HG03354 (cell line): ENCODE measurements at regions not wholly inside any gene's neighbourhood (a gene's known extent, or its start where the extent isn't known, plus 50 kb on each side); places are given as distances from the start of the nearest gene placed in this dataset.
"Not testable (repeated sequence)": the region's sequence is repeated elsewhere in the genome, so short reads cannot be mapped to it uniquely, and the experiment has no call there.

Source experiments
- ATAC-seq: cut with Tn5 transposase; IDR thresholded peaks from one replicate; pipeline ENCODE4 v1.9.1; 2021; ENCODE audit warnings: mild to moderate bottlenecking; ENCODE audit not compliant: unreplicated experiment, poor library complexity, severe bottlenecking

DNA sequence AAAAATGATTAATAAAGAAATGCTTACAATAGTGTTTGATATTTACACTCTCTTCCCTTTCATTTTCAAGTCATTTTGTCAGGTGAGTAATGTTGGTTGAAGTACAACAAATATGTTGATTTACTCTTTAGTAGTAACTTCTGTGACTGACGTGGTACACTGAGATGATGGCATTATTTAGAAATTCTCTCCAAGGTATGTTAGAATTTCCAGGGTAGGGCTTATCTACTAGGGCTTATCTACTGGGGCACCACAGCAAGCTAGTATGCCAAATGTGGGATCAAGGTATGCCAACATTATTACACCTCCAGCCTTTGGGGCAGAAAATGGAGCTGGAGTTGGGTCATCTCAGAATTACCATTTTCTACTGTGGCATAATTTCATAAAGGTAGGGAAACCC is 157.4 kb upstream of the AGTR1 start:
- no peak for ATAC-seq

DNA sequence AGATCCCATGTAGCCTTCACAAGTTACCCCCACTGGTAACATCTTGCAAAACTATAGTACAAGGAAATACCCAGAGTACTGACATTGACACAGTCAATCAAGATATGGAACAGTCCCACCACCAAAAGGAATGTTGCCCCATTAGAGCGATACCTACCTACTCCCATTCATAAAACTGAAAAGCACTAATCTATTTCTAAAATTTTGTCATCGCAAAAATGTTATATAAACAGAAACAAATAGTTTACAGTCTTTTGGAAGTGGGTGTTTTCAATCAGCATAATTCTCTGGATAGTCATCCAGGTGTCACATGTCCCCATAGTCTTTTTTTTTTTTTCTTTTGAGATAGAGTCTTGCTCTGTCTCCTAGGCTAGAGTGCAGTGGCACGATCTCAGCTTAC is 156.9 kb upstream of the AGTR1 start:
- ATAC-seq, result no peak

DNA sequence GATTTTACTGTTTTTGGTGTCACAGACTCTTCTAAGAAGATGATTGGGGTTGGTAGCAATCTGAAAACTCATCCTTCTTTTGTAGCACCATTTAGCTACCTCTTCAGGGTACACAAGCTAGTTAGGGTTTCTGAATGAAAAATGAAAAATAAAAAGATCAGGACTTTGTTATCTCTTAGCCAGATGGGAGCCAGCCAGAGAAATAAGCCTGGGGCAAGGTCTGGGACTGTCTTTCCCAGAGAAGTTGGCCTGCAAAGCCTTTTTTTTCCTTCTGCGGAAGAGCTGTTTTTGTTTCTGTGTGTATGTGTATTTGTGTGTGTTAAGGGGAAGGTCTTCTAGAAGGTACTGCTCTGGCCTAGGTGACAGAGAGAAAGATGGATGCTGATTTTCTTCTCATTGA is 150.7 kb upstream of the AGTR1 start:
- no peak for ATAC-seq

DNA sequence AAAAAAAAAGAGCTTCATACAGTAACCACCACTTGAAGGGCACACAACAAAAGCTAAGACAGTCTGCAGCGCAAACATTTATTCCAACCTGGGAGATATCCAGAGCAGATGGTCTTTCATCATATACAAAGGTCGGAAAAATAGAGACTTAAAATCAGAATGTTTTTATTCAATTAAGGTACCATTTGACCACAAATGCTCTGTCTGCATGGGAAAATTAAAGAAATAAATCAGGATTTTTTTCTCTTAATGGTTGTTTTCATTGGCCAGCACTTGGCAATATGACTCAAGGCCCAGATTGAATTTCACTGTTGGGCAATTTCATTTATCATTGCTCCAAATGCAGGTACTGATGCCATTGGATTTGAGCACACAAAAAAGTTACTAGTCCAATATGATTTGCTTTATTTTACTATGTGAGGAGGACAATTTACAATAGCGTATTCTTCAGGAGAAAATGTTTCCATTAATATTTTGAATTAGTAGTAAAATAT is 145.9 kb upstream of the AGTR1 start:
- no peak for ATAC-seq

DNA sequence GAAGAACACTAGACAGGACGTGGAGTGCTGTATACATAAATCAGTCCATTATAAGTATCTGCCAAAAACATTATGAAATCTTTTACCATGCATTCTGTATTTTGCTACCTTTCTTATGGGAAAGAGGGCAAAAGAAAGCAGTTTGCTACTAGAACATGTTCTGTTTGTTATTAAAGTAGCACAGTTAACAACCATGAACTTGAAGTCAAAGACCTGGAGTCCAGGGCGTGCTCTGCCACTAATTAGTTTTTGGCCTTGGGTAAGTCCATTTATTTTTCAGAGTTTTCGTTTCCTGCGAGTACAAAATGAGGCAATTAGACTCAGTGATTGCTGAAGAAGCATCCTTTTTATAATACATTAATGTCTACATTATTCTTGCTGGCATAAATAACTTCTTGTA is 143.3 kb upstream of the AGTR1 start:
- no peak for ATAC-seq

DNA sequence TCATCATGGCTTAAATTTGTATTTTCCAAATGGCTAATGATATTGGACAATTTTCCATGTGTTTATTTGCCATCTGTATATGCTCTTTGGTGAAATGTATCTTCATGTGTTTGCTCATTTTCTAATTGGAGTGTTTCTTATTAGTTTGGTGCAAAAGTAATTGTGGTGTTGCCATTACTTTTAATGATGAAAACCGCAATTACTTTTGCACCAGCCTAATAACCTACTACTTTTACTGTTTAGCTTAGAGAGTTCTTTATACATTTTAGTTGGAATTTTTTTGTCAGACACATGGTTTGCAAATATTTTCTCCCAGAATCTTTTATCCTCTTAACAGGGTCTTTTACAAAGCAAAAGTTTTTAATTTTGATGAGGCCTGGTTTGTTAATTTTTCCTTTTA is 141.0 kb upstream of the AGTR1 start:
- ATAC-seq, result no peak

DNA sequence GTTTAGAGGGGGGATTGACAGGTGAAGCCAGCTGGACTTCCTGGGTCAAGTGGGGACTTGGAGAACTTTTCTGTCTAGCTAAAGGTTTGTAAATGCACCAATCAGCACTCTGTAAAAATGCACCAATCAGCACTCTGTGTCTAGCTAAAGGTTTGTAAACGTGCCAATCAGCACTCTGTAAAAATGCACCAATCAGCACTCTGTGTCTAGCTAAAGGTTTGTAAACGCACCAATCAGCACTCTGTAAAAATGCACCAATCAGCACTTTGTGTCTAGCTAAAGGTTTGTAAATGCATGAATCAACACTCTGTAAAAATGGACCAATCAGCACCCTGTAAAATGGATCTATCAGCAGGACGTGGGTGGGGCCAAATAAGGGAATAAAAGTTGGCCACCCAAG is 120.1 kb upstream of the AGTR1 start:
- not testable (repeated sequence) for ATAC-seq

DNA sequence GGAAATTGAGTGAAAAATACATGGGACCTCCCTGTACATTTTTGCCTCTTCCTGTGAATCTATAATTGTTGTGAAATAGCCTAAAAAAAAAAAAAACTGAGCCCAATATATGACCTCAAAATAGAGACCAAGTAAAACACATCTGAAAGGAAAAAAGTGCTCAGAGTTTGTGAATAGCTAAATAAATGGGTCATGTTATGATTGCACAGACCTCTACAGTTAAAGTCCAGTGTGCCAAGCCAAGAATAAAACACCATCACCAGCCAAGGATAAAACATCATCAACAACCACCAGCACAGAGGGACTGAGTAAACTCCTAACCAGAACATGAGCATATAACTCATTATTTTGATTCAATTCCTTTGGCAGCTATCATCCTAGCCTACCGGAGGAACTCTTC is 115.6 kb upstream of the AGTR1 start:
- ATAC-seq, result no peak

DNA sequence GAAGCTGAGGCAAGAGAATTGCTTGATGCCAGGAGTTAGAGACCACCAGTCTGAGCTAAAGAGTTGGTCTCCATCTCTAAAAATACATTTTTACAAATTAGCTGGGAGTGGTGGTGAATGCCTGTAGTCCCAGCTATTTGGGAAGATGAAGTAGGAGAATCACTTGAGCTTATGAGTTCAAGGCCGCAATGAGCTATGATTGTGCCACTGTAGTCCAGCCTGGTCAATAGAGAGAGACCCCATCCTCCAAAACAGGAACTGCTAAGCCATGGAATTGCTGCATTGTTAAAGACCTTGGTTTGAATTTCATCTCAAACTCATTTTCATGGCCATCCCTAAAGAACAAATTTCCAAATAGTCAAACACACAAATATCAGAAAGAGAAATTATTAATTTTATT is 113.9 kb upstream of the AGTR1 start:
- ATAC-seq, result no peak

DNA sequence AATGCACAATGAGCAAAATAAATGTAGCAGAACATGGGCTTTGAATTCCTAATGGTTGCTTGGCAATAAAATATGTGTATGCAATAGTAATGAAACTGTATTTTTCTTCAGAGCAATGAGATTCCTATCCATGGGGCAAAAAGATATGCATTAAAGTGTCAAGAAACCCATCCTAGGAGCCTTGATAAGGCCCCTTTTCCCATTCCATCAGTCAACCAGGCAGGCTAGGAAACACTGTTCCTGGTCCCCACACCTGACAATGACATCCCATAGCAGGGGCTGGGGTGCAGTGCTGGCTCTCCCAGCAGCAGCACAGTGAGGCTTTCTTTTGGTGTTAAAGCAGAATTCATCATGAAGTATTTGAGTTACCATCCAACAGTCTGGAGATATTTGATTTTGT is 113.3 kb upstream of the AGTR1 start:
- ATAC-seq, result no peak

DNA sequence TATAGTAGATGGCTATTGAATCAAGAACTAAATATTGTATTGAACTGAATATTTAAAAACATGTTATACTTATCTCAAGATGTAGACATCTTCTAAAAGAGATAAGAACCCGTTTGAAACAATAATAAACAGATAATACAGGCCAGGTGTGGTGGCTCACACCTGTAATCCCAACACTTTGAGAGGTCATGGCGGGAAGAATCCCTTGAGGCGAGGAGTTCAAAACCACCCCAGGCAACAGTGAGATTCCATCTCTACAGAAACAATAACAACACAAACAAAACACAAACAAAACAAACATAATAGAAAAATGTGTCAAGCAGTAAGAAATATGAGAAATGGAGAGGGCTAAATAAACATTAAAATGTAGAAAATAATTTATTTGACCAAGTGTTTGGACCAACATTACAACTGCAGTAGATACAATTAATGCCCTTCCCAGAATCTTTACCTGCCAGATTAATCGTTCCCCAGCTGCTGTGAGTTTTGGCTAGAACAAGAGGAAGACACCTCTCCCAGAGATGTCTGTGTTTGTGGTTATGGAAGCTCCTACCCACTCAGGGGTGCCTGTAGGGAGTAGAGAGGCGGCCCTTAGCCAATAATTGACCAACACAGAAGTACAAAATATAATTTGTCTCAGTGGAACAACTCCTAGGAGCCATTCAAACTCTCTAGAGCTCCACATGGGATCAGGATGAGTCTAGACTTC is 111.9 kb upstream of the AGTR1 start:
- ATAC-seq, result no peak

DNA sequence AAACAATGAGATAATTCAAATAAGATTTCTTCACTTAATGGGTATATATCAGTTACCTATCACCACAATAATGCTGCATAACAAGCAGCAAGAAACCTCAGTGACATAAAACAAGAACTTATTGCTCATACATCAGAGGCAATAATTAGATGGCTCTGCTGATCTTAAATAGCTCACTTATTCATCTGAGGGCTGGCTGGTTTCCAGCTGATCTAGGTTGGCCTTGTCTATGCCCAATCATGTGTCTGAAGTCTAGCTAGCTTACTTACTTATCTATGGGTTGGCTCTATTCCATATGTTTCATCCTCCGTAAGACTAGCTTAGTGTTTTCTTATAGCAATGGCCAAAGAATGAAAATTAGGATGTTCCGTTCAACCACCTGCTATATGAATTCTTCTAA is 109.4 kb upstream of the AGTR1 start:
- no peak for ATAC-seq

DNA sequence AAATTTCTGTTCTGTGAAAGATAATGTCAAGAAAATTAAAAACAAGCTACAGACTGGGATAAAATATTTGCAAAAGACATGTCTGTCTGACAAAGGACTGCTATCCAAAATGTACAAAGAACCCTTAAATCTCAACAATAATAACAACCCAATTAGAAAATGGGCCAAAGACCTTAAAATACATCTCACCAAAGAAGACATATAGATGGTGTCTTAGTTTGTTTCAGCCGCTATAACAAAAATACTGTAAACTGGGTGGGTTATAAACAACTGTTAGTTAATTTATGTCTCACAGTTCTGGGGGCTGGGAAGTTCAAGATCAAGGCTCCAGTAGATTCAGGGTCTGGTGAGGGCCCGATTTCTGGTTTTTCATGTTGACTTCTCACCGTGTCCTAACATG is 106.2 kb upstream of the AGTR1 start:
- no peak for ATAC-seq

DNA sequence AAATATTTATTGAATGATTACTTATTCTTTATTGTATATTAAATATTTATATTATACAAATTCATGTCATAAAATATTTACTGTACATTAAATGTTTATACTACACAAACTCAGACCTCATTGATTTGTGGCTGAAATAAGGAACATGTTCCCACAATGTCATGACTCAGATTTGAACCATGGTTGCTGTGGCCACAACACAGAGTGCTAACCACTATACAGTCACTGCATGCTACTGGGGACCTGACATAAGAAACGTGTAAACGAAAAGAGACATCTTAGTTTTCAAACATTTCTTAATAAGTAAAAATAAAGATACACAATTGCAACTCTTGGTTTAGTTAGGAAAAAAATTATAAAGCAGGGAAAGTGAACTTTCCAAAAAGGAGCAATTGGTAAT is 99.1 kb upstream of the AGTR1 start:
- ATAC-seq, result no peak

DNA sequence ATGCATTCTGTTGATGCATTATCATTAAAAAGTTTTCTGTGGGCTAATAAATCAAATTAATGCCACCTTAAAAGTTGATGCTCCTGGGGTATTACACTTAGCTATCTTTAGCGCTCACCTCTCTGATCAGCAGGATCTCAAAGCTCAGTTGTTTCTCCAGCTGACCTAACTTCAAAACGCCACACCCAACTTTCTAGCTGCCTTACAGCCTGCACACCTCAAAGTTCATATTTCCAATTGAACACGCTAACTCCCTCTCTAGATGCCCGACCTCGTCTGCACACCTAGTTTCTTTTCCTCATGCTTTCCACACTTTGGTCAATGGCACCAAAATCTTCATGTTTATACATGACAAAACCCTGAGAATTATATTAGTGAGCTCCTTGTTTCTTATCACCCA is 98.2 kb upstream of the AGTR1 start:
- no peak for ATAC-seq

DNA sequence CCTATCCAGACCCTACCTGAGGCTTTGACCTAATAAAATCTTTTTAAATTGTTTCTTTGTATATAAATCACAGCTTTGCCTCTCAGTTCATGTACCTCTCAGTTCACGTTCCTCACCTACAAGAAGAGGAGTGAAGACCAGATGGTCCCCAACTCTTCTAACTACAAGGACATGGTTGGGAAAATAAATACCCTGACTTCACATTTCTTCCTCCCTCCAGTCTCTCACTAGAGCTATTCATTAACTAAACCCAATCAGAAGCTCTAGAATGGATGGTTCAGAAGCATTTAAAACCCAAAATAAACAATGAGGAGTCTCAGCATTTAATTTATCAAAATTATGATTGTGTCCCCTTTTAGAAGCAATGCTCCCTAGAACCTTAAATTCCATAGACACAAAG is 97.3 kb upstream of the AGTR1 start:
- ATAC-seq, result no peak

DNA sequence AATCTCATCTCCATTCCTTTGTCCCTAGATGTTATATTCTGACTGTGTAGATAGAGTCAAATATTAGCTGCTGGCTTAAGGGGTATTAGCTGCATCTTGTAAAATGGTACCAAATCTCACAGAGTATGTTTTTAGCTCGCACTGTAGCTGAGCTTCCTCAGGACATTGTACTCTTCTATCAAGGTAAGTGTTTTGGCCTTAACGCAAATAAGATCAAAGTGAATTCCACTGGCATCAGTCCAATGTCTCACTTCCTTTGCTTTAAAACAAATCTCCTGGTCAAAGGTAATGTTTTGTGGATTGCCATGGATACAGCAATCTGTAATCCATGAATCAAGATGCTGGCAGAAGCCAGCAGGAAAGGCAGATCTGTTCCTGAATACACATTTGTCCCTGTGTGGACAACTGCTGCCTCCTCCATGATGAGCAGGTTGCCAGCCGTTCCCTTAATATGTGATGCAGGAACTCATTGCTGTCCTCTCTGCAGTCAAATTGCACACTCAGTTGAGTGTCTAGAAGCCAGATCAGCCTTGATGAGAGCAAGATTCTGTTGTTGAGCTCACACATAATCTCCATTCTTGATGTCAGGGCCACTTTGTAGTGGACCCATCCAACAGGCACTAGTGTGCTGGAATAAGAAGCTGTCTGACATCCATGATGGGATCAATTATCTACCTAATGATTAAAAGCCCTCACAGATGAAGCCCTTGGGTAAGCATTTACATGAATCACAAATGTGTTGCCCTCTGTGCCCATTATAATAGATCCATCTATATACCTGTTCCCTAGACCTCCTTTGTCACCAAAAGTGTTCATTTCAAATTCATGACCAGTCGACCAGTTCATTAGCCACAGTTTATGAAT is 96.6 kb upstream of the AGTR1 start:
- no peak for ATAC-seq

DNA sequence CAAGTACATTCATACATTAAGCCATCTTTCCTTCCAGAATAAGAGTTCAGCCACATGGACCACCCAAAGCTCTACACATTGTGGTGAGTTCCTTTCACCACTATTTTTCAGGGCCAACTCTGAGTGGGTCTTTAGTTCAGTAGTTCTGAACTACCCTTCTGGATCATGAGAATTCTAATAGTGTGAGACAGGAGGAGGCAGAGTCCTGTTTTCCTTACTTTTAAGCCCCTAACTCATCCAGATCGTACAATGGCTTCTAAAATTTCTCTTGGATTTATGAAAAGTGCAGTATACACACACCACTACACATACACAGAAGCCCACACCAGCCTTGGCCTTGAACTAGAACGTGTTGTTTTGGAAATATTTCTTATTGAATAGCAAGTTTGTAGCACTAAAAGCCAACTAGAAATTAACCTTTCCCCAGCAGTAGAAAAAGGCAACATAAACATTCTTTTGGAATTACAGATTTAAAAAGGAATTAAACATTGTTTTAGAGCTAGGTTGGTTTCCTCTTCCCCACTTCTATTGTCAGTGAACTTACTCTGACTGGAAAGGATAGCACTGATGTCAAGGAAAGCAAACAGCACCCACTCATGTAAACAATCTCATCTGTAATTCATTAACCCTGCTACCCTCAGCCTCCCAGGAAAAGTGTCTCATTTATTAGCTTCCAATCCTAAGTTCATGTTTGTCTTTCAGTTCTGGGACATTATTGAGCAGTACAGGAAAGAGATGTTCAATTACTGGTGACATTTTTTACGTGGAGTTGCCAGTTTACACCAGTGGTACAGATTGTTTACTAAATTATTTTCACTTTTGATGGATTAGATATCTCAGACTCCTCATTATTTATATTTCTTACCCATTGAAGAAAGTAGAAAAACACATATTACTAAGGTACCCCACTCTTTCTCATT is 95.7 kb upstream of the AGTR1 start:
- ATAC-seq, result no peak

DNA sequence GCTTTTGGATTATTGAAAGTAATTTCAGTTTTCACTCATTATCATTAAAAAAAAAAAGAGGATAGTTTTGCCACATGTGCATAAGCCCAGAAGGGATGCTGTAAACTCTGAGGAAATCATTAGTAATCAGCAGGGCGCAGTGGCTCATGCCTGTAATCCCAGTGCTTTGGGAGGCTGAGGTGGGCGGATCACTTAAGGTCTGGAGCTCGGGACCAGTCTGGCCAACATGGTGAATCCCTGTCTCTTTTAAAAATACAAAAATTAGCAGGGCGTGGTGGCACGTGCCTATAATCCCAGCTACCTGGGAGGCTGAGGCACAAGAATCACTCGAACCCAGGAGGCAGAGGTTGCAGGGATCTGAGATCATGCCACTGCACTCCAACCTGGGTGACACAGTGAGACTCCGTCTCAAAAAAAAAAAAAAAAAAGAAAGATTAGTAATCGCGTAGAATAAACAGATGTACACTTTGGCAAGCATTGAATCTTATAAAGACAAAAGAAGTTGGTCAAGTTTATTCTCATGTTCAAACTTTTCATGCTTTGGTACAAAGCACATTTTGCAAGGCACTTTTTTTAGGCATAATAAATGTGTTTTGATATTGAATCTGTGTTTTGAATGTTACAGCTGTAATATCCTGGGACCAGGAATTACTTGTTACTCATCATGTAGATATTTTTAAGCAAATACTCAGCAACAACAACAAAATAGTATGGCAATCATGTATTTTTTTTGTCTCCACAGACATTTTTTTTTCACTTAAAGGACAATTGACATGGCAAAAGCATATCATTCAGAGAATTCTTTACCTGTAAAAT is 93.2 kb upstream of the AGTR1 start:
- no peak for ATAC-seq
